ENCODE measurements at regions not wholly inside any gene's neighbourhood (a gene's known extent, or its start where the extent isn't known, plus 50 kb on each side); places are given as distances from the start of the nearest gene placed in this dataset.

GRCh38 chr3:54008099-54008498 is 114.3 kb upstream of the CACNA2D3 start:
- Histone ChIP-seq H3K9me3 (ENCODE audit: control insufficient read depth in 1 of 2, insufficient read depth in 1 of 2, low read depth in 1 of 2, low read length in 2 of 2) (no peaks in the 10 kb centered on the region), H3K9ac (ENCODE audit: low read length) (no peak overlapping the region), H3K9me2 (ENCODE audit: insufficient read depth) (no peaks in the 10 kb centered on the region), H2AFZ (ENCODE audit: low read depth, low read length, poor library complexity, severe bottlenecking) (no peak overlapping the region), H4K20me1 (ENCODE audit: insufficient read depth) (no peaks in the 10 kb centered on the region), H3K79me2 (ENCODE audit: insufficient read depth, low read length) (no peaks in the 10 kb centered on the region), H3K27ac (ENCODE audit: low read depth, low read length) (no peak overlapping the region), H3K4me2 (ENCODE audit: low read length) (no peak overlapping the region), H3K4me3 (replicated peaks in 1 of 2; ENCODE audit: low read depth in 1 of 2, low read length in 2 of 2) (no peak overlapping the region), H3K36me3 (ENCODE audit: control insufficient read depth in 1 of 2, insufficient read depth in 2 of 2, low read length in 2 of 2) (no peaks in the 10 kb centered on the region), H3K4me1 (ENCODE audit: control insufficient read depth in 1 of 2, insufficient read depth in 2 of 2, low read length in 2 of 2) (no peaks in the 10 kb centered on the region), H3K27me3 (ENCODE audit: insufficient read depth, low read length) (0 out of 2 replicates have a peak, but pooled peaks cover 6% of the 10 kb centered on the region)
- ChIA-PET CTCF (no interaction called here), RAD21 (ENCODE audit: low non-redundant PET in 1 of 2, low total read pairs in 2 of 2, uncharacterized antibody in 2 of 2, unreplicated experiment in 2 of 2) (no interaction called here), POLR2A (no interaction called here)
- DNase-seq (ENCODE audit: low read depth, low spot score) (no peak), ATAC-seq (no peak)
- TF ChIP-seq EGR1 (IDR thresholded peaks at IDR 0.05; ENCODE audit: low read depth) = no peak
- TF ChIP-seq, protein P1, sequence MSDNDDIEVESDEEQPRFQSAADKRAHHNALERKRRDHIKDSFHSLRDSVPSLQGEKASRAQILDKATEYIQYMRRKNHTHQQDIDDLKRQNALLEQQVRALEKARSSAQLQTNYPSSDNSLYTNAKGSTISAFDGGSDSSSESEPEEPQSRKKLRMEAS (IDR thresholded peaks at IDR 0.05) = no peak
- TF ChIP-seq TCF7L2 (IDR thresholded peaks at IDR 0.05; ENCODE audit: borderline replicate concordance, extremely low read depth, insufficient read depth, insufficient read length) = no peak
- no peak for TF ChIP-seq EZH2 (IDR thresholded peaks at IDR 0.05)
- no peak for TF ChIP-seq ZNF274 (IDR thresholded peaks at IDR 0.05; ENCODE audit: low read depth, low read length)
- TF ChIP-seq ELF1 (IDR thresholded peaks at IDR 0.05; ENCODE audit: borderline replicate concordance, low read depth) = no peak
- TF ChIP-seq YY1 (IDR thresholded peaks at IDR 0.05; ENCODE audit: extremely low read depth, insufficient replicate concordance, low read depth, low read length) = no peak
- no peak for TF ChIP-seq FOSL1 (IDR thresholded peaks at IDR 0.05; ENCODE audit: low read depth)
- no peak for TF ChIP-seq CTCF (IDR thresholded peaks at IDR 0.05 in 2 of 3, conservative IDR thresholded peaks at IDR 0.05 in 1 of 3; ENCODE audit: borderline replicate concordance in 1 of 3, insufficient read depth in 1 of 3, low read depth in 2 of 3, low read length in 2 of 3)
- TF ChIP-seq JUND (IDR thresholded peaks at IDR 0.05) = no peak
- no peak for TF ChIP-seq ZFX (IDR thresholded peaks at IDR 0.05)
- no peak for TF ChIP-seq CEBPB (IDR thresholded peaks at IDR 0.05; ENCODE audit: low read depth)
- TF ChIP-seq, protein P2, sequence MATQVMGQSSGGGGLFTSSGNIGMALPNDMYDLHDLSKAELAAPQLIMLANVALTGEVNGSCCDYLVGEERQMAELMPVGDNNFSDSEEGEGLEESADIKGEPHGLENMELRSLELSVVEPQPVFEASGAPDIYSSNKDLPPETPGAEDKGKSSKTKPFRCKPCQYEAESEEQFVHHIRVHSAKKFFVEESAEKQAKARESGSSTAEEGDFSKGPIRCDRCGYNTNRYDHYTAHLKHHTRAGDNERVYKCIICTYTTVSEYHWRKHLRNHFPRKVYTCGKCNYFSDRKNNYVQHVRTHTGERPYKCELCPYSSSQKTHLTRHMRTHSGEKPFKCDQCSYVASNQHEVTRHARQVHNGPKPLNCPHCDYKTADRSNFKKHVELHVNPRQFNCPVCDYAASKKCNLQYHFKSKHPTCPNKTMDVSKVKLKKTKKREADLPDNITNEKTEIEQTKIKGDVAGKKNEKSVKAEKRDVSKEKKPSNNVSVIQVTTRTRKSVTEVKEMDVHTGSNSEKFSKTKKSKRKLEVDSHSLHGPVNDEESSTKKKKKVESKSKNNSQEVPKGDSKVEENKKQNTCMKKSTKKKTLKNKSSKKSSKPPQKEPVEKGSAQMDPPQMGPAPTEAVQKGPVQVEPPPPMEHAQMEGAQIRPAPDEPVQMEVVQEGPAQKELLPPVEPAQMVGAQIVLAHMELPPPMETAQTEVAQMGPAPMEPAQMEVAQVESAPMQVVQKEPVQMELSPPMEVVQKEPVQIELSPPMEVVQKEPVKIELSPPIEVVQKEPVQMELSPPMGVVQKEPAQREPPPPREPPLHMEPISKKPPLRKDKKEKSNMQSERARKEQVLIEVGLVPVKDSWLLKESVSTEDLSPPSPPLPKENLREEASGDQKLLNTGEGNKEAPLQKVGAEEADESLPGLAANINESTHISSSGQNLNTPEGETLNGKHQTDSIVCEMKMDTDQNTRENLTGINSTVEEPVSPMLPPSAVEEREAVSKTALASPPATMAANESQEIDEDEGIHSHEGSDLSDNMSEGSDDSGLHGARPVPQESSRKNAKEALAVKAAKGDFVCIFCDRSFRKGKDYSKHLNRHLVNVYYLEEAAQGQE (IDR thresholded peaks at IDR 0.05; ENCODE audit: low read depth) = no peak
- no TSS peak for BruUV-seq (replicated peaks)
- intact Hi-C loops (cut with micrococcal nuclease) = no loop called here
